Kasumi-1 (cell line): ENCODE measurements at regions not wholly inside any gene's neighbourhood (a gene's known extent, or its start where the extent isn't known, plus 50 kb on each side); places are given as distances from the start of the nearest gene placed in this dataset.

ENCODE experiments used
- DNase-seq, 2 experiments: peaks; one replicate each; lab custom pipeline; 2025; lab: John Stamatoyannopoulos, UW

DNA sequence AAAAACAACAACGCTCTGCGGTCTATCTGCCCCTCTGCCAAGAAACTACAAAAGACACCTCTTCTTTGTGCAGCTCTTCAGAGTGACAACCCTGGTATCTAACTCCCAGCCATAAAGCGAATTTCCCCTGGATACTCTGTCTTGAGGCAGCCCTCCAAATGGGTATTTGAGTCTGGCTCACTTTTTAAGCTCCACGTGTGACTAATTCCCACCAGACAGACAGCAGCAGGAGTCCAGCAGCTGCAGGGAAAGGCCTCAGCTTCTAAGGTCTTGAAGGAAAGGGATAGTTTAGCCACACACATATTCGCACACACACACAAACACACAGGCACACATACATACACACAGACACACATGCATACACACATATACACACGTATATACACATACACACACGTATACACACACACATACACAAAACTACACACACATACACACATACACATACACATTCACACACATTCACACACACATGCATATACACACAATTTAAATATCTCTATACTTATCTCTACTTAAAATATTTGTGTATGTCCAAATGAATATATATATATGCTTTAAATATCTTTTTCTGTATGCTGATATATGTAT lies 188.8 kb downstream of the TSHZ3 start:
- DNase-seq: no peak

DNA sequence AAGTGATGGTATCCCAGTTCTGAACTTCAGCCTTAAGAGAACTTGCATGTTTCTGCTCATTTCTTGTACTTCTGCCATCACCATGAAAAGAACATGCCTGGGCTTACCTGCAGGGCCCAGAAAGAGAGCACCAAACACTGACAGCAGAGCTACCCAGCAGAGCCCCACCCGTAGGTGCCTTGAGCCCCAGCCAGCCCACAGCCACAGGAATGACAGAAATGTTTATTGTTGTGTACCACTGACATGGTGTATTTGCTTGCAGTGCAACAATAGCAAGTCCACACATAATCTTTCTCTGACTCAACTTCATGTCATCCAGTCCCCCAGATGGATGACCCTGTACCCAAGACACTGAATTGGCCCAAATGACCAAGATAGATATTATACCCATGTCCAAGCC lies 195.2 kb downstream of the TSHZ3 start:
- no peak for DNase-seq

DNA sequence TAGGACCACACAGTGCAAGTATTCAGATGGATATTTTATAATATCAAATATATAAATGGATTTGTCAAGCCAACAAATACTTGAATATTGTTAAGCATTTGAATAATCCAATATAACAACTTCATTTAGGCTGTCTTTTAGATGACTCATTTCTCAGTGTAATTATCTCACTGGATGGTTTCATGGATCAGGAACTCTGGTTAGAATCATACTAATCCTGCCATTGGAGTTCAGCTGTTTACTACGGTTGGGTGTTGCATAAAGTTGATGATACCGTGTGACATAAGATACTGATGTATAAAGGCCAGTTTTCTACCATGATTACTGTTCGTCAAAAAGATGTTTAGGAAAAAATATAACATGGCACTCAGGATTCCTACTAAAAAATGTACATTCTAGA lies 196.3 kb downstream of the TSHZ3 start:
- no peak for DNase-seq

DNA sequence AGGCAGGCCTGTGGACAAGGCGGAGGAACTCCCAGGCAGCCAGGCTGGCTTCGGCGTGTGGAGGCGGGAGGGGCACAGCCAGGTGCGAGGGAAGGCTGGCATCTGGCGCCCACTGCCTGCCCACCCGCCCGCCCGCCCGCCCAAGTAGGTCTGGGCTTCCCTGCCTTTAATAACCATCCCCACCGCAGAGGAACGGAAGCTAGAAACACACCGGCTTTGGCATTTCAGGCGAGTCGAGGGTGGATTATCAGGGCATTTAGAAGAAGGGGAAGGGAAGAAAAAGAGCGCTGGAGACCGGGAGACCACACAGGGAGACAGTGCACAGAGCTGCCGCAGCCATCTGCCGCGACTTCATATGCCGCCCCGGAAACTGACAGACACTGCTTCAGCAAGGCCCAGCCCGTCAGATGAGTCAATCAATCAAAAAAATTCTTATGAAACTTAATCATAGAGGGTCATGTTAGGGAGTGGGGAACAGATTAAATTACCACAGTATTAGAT lies 199.7 kb downstream of the TSHZ3 start:
- no peak for DNase-seq

DNA sequence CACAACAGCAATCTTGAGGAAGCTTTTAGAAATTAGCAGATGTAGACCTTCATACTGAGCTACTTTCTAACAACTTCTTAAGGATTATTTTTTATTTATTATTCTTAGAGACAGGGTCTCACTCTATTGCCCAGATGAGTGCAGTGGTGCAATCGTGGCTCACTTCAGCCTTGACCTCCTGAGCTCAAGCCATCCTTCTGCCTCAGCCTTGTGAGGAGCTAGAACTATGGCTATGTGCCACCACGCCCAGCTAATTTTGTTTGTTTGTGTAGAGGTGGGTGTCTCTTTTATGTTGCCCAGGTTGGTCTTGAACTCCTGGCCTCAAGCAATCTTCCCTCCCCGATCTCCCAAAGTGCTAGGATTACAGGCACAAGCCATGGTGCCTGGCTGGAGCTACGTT lies 200.6 kb downstream of the TSHZ3 start:
- DNase-seq: no peak

DNA sequence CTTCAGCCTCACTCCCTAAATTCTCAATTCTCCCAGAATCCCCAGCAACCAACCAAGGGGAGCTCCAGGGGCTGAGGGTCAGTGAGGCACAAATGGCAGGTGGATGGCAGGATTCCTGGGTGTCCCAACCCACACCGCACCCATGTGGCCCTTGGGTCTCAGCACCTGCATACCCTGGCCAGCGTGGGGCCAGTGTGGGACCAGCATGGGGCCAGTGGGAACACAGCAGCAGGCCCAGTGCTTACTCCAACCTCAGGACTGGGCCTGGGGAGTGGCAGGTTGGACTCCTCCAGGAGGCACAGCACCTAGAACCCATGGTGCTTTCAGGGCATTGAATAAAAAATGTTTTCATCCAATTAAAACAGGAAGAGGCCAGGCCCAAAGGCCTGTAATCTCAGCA lies 202.0 kb downstream of the TSHZ3 start:
- no peak for DNase-seq

DNA sequence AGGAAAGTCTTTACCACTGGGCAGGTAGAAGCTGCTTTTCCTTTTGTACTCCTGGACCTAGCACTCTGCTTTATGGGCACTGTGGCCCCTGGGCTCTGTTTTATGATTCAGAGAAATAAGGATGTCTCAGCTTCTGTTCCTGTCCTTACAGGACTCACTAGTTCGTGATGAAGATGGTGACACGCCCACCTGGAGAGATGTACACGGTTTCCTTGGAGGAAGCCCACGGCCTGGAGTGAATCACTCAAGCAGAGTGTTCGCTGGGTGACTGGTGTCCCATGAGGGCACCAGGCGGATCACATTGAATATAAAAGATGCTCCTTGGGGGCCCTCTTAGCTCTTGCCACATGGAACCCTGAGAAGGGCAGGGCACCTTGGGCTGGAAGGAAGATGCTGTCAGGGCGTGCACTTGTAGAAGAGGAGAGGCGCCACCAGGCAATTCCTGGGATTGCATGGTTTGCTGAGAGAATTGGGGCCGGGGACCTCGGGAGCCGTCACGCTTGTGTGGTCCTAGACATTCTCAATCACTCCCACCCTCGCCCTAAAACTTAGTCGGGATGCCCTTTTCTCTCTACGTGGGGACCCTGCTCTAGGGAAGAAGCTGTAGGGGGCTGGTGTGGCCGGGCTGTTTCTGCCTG lies 202.6 kb downstream of the TSHZ3 start:
- DNase-seq: no peak

DNA sequence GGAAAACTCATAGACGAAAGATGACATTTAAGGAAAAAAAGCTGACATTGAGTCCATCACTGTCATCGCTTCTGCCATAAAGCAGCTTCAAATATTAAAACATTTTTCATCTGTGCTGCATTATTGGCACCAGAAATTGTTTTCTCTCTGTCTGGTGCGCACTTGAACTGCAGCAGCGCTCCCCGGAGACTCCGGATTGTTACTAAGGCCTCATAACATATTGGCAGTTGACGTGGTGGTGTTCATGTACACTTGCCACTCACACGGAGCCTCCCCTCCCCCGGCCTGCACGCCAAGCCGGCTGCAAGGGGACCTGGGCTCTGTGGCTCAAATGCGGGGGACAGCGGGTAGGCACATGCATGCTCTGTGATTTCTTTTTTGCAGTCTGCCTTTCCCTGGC lies 203.2 kb downstream of the TSHZ3 start:
- DNase-seq: no peak

DNA sequence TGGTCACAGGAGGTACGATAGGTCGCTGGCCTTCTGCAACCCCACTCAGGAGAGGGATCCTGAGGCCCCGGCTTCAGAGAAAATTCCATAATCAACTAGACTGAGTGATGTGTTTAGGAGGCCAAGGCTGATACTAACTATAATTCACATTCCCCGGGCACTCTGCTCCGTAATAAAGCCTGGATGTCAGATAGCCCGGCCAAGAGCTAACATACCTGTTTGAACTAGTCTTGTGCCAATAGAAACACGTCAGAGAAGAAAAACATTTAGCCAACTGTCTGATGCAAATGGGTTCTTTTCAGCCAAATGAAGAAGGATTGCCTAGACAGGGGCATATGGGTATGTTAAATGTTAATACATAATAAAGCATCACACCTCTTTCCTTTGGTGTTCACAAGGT lies 204.2 kb downstream of the TSHZ3 start:
- DNase-seq: no peak

DNA sequence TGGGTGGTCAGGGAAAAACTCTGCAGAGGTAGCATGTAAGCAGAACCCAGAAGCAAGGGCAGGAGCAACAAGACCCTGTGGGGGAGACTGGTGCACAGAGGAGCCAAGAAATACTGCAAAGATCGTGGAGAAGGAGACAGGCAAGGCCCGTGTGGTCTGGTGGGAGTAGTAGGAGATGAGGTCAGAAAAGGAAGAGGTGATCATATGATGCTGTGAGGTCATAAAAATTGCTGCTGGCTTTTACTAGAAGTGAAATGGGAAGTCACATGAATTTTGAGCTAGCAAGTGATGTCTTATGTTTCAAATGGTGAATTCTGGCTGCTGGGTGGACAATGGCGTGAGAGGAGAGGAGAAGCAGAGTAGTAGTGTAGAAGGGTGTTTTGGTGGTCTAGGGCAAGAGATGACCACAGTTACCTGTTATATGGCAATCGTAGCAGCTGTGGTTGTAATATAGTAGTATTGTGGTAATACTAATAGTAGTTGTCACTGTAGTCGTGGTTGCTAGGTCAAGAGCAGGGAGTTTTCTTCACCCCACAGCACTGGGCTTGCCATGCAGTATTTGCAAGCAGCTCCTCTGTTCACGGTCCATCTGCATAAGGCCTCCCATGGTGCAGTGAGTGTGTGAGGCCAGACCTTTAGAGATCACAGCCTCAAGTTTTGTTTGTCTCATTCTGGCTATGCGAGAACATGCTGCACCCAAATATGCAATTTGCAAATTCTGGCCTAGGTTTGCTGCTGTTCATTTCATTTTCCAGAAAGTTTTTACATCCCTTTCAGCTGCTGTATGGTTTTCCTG lies 205.0 kb downstream of the TSHZ3 start:
- DNase-seq: no peak

DNA sequence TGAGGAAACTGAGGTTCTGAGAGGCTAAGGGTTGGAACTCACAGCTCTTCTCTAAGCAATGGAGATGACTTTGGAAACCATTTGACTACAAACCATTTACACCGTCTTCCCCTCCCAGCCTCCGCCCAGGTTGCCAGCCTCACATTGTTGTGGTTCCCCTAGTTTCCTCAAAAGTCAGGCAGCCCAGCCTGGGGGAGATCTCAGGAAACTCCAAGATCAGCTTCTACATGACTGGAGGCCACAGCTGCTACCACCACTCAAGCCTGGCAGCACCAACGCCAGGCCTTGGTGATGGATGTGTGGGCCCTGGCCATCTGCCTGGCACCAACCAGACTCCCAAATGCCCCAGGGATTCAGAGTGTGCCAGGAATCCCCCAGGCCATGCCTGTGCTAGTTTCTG lies 207.9 kb downstream of the TSHZ3 start:
- no peak for DNase-seq

DNA sequence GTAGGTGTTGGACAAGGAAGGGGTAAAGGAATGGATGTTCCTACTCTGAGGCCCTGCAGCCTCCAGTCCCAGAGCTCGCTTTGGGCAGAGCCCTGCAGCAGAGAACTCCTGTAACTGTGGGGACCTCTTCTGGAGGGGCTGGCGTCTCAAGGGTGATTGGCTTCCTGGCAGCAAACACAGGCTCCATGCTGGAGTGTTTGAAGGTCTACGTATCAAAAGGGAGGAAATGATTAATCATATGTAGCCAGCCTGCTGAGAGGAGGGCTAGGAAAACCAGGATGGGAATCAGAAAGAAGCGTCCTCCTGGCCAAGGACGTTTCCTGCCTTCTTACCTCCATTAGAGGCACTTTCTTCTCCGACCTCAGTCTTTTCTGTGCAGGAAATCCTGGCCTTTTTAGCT lies 208.5 kb downstream of the TSHZ3 start:
- no peak for DNase-seq

DNA sequence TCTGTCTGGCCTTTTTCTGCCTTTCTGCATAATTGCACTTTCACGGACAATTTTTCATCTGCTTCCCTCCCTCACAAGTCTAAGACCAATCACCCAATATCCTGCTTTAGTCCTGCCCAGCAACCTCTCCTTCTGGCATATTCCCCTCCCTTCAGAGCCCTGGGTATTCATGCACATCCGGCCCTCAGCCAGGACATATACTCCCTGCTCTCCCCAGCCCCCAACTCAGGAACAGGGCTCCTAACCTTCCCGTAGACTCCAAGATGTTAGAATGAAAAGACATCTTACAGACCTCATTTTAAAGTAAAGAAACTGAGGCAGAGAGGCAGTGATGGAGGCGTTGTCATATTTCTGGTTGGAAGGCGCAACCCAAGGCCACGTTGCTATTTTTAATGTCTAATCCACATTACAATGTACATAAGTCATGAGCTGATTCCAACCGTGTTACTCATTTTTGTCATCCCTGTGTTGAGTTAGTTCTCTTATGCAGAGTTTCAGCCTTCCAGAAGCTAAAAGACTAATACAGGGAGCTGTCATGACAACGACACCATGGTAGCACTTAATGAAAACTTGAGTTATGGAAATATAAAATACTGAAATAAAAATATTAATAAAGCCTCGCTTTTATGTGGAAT lies 209.2 kb downstream of the TSHZ3 start:
- DNase-seq: no peak

DNA sequence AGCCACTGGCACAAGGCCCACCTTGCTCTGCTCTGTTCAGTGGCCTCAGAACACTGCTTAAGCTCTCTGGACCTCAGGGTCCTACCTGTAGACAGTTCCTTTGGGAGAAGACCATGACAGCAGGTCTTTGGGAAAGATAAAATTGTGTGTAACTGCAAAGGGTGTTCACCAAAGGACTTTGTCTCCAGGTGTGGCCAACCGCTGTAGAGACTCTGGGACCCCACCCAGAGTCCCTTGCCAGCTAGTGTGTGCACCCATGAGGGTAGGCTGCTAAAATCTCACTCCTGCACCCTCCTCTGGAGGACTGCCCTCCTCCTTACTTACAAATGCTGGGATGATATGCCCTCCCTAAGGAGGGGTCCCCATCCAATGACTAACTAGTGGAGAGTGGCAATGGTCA lies 211.2 kb downstream of the TSHZ3 start:
- no peak for DNase-seq

DNA sequence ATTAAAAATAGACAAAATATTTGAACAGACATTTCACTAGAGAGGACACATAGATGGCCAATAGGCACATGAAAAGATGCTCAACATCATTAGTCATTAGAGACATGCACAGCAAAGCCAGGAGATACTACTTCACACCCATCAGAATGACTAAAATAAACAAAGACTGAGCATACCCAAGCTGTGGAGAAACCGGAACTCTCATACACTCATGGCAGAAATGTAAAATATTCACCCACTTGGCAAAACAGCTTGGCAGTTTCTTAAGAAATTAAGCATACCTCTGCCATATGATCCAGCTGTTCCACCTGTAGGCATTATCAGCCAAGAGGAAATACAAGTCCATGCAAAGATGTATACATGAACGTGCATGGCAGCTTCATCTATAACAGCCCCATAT lies 213.4 kb downstream of the TSHZ3 start:
- no peak for DNase-seq

DNA sequence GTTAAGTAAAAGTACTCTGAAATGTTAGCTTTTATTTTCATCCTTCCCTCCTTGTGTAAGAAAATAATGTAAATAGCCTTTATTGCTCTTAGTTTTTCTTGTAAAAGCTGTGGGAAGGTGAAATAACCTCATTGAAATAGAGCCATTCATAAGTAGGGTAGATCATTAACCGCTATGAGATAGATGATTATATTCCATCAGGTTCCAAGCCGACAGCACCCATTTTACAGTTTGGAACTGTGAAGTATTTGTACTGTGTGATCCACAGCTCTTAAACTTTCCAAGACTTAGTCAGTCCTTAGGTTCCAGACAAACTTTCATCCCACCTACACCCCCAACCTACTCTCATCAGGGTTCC lies 216.5 kb downstream of the TSHZ3 start:
- DNase-seq: no peak

DNA sequence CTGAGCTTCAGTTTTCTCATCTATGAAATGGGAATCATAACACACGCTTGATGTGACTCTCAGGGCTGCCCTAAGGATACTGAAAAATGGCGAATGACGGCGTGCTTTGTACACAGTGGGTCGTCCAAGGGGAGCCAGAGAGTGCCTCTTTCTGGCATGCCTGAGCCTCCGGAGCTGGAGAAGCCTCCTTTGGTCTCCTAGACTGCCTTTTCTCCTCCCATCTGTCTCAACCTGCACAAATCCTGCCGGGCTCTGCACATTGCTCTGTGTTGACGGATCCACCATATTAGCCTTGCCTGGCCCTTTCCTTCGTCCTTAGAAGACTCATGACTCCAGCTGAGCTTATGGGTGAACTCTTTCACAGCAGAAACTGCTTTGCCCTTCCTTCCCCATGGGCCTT lies 220.9 kb downstream of the TSHZ3 start:
- DNase-seq: no peak

DNA sequence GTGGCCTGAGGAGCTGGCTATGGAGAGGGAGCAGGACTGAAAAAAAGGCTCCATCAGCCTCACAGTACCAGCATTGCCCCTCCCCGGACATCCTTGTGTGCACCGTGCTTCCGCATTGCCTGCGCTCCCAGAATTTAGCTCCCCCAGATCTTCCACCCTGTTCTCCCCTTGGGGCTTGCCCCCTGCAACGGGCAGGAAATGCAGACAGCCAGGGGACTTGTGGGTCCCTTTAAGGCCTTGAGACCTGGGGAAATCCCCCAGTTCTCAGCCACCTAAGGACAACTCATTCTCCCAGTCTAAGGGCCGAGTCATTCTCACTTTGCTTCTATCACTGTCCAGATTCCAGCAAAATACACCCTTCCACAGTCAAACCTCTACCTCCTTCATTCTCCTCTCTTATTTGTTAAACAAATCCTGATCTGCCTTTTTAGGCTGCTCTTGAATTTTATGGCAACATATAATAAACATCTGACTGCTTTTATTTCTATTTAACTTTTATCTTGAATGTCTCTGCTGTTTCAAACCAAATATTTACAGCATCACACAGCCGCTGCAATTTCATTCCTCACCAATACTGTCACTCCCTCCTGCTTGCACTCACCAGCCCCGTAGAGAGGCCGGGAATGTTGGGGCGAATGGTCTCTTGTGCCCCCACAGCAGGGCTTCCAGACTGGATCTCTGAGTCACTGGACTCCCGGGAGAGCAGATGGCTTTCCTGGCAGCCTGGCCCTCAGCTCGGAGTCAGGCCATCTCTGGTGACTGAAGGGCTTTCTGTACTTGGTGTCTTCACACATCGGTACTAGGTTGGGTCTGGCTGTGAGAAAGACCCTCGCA lies 221.9 kb downstream of the TSHZ3 start:
- no peak for DNase-seq

DNA sequence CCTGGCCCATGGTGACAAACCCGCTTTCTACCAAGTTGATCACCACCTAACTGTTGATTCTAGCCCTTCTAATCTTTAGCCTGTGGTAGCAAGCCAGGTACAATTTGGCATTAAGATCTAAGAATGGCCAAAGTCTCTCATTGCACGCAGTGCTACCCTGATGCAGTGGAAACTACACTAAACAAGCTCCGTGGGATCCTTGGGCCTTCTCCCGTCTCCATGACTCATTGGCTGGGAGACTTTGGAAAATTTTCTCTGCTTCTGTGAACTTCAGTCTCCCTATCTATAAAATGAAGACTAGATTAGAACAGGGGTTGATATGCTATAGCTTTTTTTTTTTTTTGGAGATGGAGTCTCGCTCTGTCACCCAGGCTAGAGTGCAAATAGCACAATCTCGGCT lies 223.0 kb downstream of the TSHZ3 start:
- no peak for DNase-seq

DNA sequence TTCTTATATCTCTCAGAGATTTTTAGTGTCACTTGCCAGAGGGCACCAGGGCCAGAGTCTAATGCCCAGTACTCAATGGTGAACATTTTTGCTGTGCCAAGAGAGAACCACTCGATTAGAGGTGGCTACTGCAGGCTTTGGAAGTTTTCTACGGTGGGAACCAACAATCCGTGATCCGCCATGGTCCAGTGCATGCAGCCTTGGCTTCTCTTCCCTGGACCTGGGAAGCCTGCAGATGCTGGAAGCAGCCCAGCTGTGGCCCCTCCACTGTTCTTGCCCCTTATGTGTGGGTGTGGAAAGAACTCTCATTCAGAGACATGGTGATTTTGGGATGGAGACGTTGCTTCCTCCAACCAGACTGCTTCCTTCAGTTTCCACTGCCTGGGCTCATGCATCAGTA lies 224.2 kb downstream of the TSHZ3 start:
- no peak for DNase-seq

DNA sequence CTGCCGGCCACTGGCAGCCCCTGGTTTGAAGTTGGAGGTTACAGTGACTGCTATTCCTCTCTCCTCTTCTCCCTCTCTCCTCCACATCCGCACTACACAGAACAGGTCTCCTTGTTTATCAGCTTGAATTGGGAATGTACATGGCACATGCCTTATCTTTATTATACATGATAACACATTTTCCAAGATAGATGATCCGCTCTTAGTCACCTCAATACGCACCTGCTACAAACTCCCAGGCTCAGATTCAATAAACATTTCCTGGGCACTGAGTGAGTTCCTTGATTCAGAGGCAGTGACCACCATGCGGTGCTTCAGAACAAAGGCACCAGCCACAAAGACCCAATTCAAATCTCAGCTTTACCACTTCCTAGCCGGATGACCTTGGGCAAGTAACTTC lies 227.7 kb downstream of the TSHZ3 start:
- DNase-seq: no peak

DNA sequence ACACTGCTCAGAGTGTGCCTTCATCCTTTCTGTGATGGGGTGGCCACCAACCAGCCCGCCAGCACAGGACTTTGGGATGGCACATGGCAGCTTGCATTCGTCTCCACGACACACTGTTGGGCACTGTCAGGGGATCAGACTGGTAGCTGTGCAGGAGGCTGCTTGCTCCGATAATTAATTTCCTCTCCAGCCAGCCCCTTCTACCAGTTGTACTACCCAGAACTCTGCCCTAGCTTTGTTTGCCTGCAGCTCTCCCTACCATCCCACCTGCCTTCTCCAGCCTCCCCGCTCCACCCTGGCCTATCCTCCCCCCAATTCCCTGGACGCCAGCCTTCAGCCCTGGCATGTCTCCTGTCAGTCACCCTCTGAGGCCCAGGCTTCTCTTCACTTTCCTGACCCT lies 228.3 kb downstream of the TSHZ3 start:
- DNase-seq: no peak
